ENCODE measurements at regions not wholly inside any gene's neighbourhood (a gene's known extent, or its start where the extent isn't known, plus 50 kb on each side); places are given as distances from the start of the nearest gene placed in this dataset.
"Not testable (repeated sequence)": the region's sequence is repeated elsewhere in the genome, so short reads cannot be mapped to it uniquely, and the experiment has no call there.

GRCh38 chr12:131571827-131572226, 139.1 kb upstream of the SFSWAP start:
- no peak for DNase-seq (ENCODE audit: low read depth)
- H3K4me3 ChIP-seq (ENCODE audit: low read depth, low read length): no peak overlapping the region
- TF ChIP-seq CTCF (IDR thresholded peaks at IDR 0.05; ENCODE audit: control insufficient read depth, extremely low read depth, insufficient read depth): no peak

- no peak for TF ChIP-seq CTCF (IDR thresholded peaks at IDR 0.05; ENCODE audit: control insufficient read depth, extremely low read depth, insufficient read depth)
- H3K4me3 ChIP-seq (ENCODE audit: low read depth, low read length): no peak overlapping the region
- DNase-seq (ENCODE audit: low read depth): no peak
Observed at GRCh38 chr12:131572626-131573025, 138.3 kb upstream of the SFSWAP start.

GRCh38 chr12:131573631-131574394, 137.1 kb upstream of the SFSWAP start:
- no peak for DNase-seq (ENCODE audit: low read depth)
- H3K4me3 ChIP-seq (ENCODE audit: low read depth, low read length): no peak overlapping the region
- no peak for TF ChIP-seq CTCF (IDR thresholded peaks at IDR 0.05; ENCODE audit: control insufficient read depth, extremely low read depth, insufficient read depth)

- DNase-seq (ENCODE audit: low read depth): no peak
- no peak for TF ChIP-seq CTCF (IDR thresholded peaks at IDR 0.05; ENCODE audit: control insufficient read depth, extremely low read depth, insufficient read depth)
- no peak overlapping the region for H3K4me3 ChIP-seq (ENCODE audit: low read depth, low read length)
Observed at GRCh38 chr12:131574395-131574771, 136.5 kb upstream of the SFSWAP start.

- no peak for TF ChIP-seq CTCF (IDR thresholded peaks at IDR 0.05; ENCODE audit: control insufficient read depth, extremely low read depth, insufficient read depth)
- H3K4me3 ChIP-seq (ENCODE audit: low read depth, low read length): no peak overlapping the region
- DNase-seq (ENCODE audit: low read depth): no peak
Observed at GRCh38 chr12:131575371-131575770, 135.5 kb upstream of the SFSWAP start.

- H3K4me3 ChIP-seq (ENCODE audit: low read depth, low read length); DNase-seq (ENCODE audit: low read depth): not testable (repeated sequence)
Observed at GRCh38 chr12:131576734-131577133, 134.2 kb upstream of the SFSWAP start.

- no peak for DNase-seq (ENCODE audit: low read depth)
- no peak for TF ChIP-seq CTCF (IDR thresholded peaks at IDR 0.05; ENCODE audit: control insufficient read depth, extremely low read depth, insufficient read depth)
- no peak overlapping the region for H3K4me3 ChIP-seq (ENCODE audit: low read depth, low read length)
Observed at GRCh38 chr12:131577766-131578165, 133.1 kb upstream of the SFSWAP start.

Data from LNCaP clone FGC (cell line).